GM23248 (cell line): ENCODE measurements at regions not wholly inside any gene's neighbourhood (a gene's known extent, or its start where the extent isn't known, plus 50 kb on each side); places are given as distances from the start of the nearest gene placed in this dataset.
"Not testable (repeated sequence)": the region's sequence is repeated elsewhere in the genome, so short reads cannot be mapped to it uniquely, and the experiment has no call there.

Source experiments
- DNase-seq: peaks from one replicate; pipeline ENCODE4 v3.0.0-alpha.2; 2015
- H2AFZ ChIP-seq: fragments of 200-600 bp; sonication (generic); 2 replicates; pipeline ENCODE4 v1.6.1; 2016; ENCODE audit warnings: antibody characterized with exemption
- H3F3A ChIP-seq: fragments of 200-600 bp; sonication (generic); 2 replicates; pipeline ENCODE4 v1.6.1; 2016; ENCODE audit warnings: mild to moderate bottlenecking, antibody characterized with exemption, mixed run types; ENCODE audit not compliant: insufficient read depth
- H3K27ac ChIP-seq: fragments of 200-600 bp; sonication (generic); 2 replicates; pipeline ENCODE4 v1.5.1; 2016; ENCODE audit warnings: mild to moderate bottlenecking
- H3K27me3 ChIP-seq: fragments of 200-600 bp; sonication (generic); replicated peaks from 2 replicates; pipeline ENCODE4 v1.6.1; 2016; ENCODE audit warnings: mild to moderate bottlenecking; ENCODE audit not compliant: insufficient read depth
- H3K36me3 ChIP-seq: fragments of 200-600 bp; sonication (generic); 2 replicates; pipeline ENCODE4 v1.6.1; 2016; ENCODE audit warnings: low read depth, mild to moderate bottlenecking
- H3K4me1 ChIP-seq: fragments of 200-600 bp; sonication (generic); 2 replicates; pipeline ENCODE4 v1.6.1; 2016; ENCODE audit warnings: mild to moderate bottlenecking; ENCODE audit not compliant: insufficient read depth
- H3K4me2 ChIP-seq: fragments of 200-600 bp; sonication (generic); one replicate; pipeline ENCODE4 v1.6.1; 2016; ENCODE audit warnings: mild to moderate bottlenecking; ENCODE audit not compliant: unreplicated experiment
- H3K4me3 ChIP-seq: fragments of 200-600 bp; sonication (generic); 2 replicates; pipeline ENCODE4 v1.5.1; 2016; ENCODE audit warnings: mild to moderate bottlenecking
- H3K79me2 ChIP-seq: fragments of 200-600 bp; sonication (generic); 2 replicates; pipeline ENCODE4 v1.6.1; 2016; ENCODE audit warnings: mild to moderate bottlenecking; ENCODE audit not compliant: insufficient read depth
- H3K9ac ChIP-seq: fragments of 200-600 bp; sonication (generic); 2 replicates; pipeline ENCODE4 v1.6.1; 2016; ENCODE audit warnings: mild to moderate bottlenecking
- H3K9me2 ChIP-seq: fragments of 200-600 bp; sonication (generic); 2 replicates; pipeline ENCODE4 v1.6.1; 2016; ENCODE audit warnings: mixed run types, mild to moderate bottlenecking, moderate library complexity; ENCODE audit not compliant: insufficient read depth
- H3K9me3 ChIP-seq: fragments of 200-600 bp; sonication (generic); one replicate; pipeline ENCODE4 v1.6.1; 2017; ENCODE audit warnings: low read depth
- H4K20me1 ChIP-seq: fragments of 200-600 bp; sonication (generic); 2 replicates; pipeline ENCODE4 v1.6.0; 2016; ENCODE audit not compliant: insufficient read depth
- EZH2 ChIP-seq: fragments of 200-600 bp; sonication (generic); IDR thresholded peaks from 2 replicates; pipeline ENCODE4 v1.6.1; 2018; ENCODE audit warnings: antibody characterized with exemption, mild to moderate bottlenecking; ENCODE audit not compliant: insufficient read depth, poor library complexity, severe bottlenecking
- EZH2phosphoT487 ChIP-seq: fragments of 200-600 bp; sonication (generic); IDR thresholded peaks from 2 replicates; pipeline ENCODE4 v1.6.1; 2018; ENCODE audit warnings: antibody characterized with exemption, moderate library complexity, mild to moderate bottlenecking, low read depth; ENCODE audit not compliant: insufficient read depth
- WGBS, 2 experiments: methylation state at CpG; one replicate each; pipeline ENCODE4 v1.1.6; 2015 to 2017; ENCODE audit warnings: low lambda C conversion rate in 2 of 2, low coverage in 1 of 2; ENCODE audit errors: missing lambda C conversion rate in 2 of 2; 5-methylcytosine and 5-hydroxymethylcytosine counted together
- in situ Hi-C: fragments of 300-500 bp; cut with MboI; formaldehyde crosslinking; loops from 2 replicates; pipeline ENCODE4 v1.15.0; 2020

GRCh38 chr6:63466242-63466733, 106.0 kb upstream of the LOC128125822 start:
- Histone ChIP-seq H3K9me2 (no peaks in the 10 kb centered on the region), H3K27ac (no peak overlapping the region), H3K36me3 (no peaks in the 10 kb centered on the region), H3K9ac (no peak overlapping the region), H2AFZ (no peak overlapping the region), H3K27me3 (no peaks in the 10 kb centered on the region), H3K4me1 (no peaks in the 10 kb centered on the region), H4K20me1 (no peaks in the 10 kb centered on the region), H3K9me3 (no peaks in the 10 kb centered on the region), H3K79me2 (no peaks in the 10 kb centered on the region), H3K4me3 (no peak overlapping the region), H3F3A (no peaks in the 10 kb centered on the region), H3K4me2 (no peak overlapping the region)
- no peak for DNase-seq
- no peak for TF ChIP-seq EZH2phosphoT487
- in situ Hi-C loops: no loop called here
- 58 to 60% methylated on average over 1 of the region's 1 CpG for WGBS, 2 experiments

DNA sequence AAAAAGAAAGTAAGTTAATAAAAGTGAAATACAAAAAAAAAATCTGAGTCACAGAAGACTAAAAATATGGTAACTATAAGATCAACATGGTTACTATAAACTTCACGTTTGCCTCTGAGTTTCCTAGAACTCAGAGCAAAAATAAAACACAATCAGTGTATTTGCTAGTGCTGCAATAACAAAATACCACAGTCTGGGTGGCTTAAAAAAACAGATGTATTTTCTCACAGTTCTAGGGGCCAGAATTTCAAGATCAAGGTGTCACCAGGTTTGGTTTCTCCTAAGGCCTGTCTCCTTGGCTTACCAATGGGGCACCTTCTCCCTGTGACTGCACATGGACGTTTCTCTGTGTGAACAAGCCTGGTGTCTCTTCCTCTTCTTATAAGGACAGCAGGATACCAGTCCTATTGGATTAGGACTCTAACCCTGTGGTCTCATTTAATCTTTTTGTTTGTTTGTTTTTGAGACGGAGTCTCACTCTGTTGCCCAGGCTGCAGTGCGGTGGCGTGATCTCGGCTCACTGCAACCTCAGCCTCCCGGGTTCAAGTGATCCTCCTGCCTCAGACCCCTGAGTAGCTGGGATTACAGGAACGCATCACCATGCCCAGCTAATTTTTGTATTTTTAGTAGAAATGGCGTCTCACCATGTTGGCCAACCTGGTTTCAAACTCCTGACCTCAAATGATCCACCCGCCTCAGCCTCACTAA, 104.9 kb upstream of the LOC128125822 start:
- Histone ChIP-seq H3F3A (no peaks in the 10 kb centered on the region), H3K27me3 (no peaks in the 10 kb centered on the region), H3K4me2 (no peak overlapping the region), H3K4me3 (no peak overlapping the region), H3K4me1 (no peaks in the 10 kb centered on the region), H4K20me1 (no peaks in the 10 kb centered on the region), H3K27ac (no peak overlapping the region), H2AFZ (no peak overlapping the region), H3K9me3 (no peaks in the 10 kb centered on the region), H3K9me2 (no peaks in the 10 kb centered on the region), H3K36me3 (no peaks in the 10 kb centered on the region), H3K79me2 (no peaks in the 10 kb centered on the region), H3K9ac (no peak overlapping the region)
- 64 to 68% methylated on average over 10 of the region's 10 CpGs for WGBS, 2 experiments
- in situ Hi-C loops: no loop called here
- TF ChIP-seq EZH2: no peak
- no peak for TF ChIP-seq EZH2phosphoT487
- no peak for DNase-seq

DNA sequence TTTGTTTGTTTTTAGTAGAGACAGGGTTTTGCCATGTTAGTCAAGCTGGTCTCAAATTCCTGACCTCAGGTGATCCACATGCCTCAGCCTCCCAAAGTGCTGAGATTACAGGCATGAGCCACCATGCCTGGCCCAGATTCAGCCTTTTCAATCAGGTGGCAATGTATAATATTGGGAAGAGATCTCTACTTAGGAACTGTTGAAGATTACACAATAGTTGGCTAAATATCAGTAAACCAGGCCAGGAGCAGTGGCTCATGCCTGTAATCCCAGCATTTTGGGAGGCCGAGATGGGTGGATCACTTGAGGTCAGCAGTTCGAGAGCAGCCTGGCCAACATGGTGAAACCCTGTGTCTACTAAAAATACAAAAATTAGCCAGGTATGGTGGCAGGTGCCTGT, 101.1 kb upstream of the LOC128125822 start:
- WGBS, 2 experiments: 20 to 28% methylated on average over 2 of the region's 2 CpGs
- H3K4me1 ChIP-seq, H4K20me1 ChIP-seq, H3K9me2 ChIP-seq, H3K4me2 ChIP-seq, H3K27ac ChIP-seq, H3K79me2 ChIP-seq, H3K36me3 ChIP-seq, H3K4me3 ChIP-seq, in situ Hi-C loops, H3K9ac ChIP-seq, H2AFZ ChIP-seq, H3F3A ChIP-seq, DNase-seq, H3K9me3 ChIP-seq, H3K27me3 ChIP-seq: not testable (repeated sequence)

- WGBS, 2 experiments: 19 to 21% methylated on average over 2 of the region's 2 CpGs
- Histone ChIP-seq H3K4me3 (no peak overlapping the region), H3K4me1 (no peaks in the 10 kb centered on the region), H3K36me3 (no peaks in the 10 kb centered on the region), H3K9me2 (no peaks in the 10 kb centered on the region), H3K79me2 (no peaks in the 10 kb centered on the region), H3K4me2 (no peak overlapping the region), H3K9ac (no peak overlapping the region), H3K9me3 (no peaks in the 10 kb centered on the region), H3K27me3 (0 out of 2 replicates have a peak, but pooled peaks cover 4% of the 10 kb centered on the region), H3F3A (no peaks in the 10 kb centered on the region), H3K27ac (no peak overlapping the region), H2AFZ (no peak overlapping the region), H4K20me1 (no peaks in the 10 kb centered on the region)
- in situ Hi-C loops: no loop called here
- TF ChIP-seq EZH2 (no peak), EZH2phosphoT487 (no peak)
- DNase-seq: no peak
These were observed 100.6 kb upstream of the LOC128125822 start for GRCh38 chr6:63471654-63472053.

- no peak for DNase-seq
- Histone ChIP-seq H3K79me2 (no peaks in the 10 kb centered on the region), H3K27me3 (0 out of 2 replicates have a peak, but pooled peaks cover 4% of the 10 kb centered on the region), H3K27ac (no peak overlapping the region), H3K4me2 (no peak overlapping the region), H4K20me1 (no peaks in the 10 kb centered on the region), H3K4me3 (no peak overlapping the region), H2AFZ (no peak overlapping the region), H3K9me2 (no peaks in the 10 kb centered on the region), H3K9me3 (no peaks in the 10 kb centered on the region), H3F3A (no peaks in the 10 kb centered on the region), H3K9ac (no peak overlapping the region), H3K36me3 (no peaks in the 10 kb centered on the region), H3K4me1 (no peaks in the 10 kb centered on the region)
- no peak for TF ChIP-seq EZH2
- no peak for TF ChIP-seq EZH2phosphoT487
- in situ Hi-C loops: no loop called here
- WGBS, 2 experiments: 37 to 53% methylated on average over 1 of the region's 1 CpG
These were observed 96.6 kb upstream of the LOC128125822 start for GRCh38 chr6:63475707-63476106.
